Fibroblast of pulmonary artery (primary cell): ENCODE measurements at regions not wholly inside any gene's neighbourhood (a gene's known extent, or its start where the extent isn't known, plus 50 kb on each side); places are given as distances from the start of the nearest gene placed in this dataset.
A peak's percentile ranks its signal among the peaks of the same experiment; 100 is the strongest.

Source experiments
- DNase-seq: peaks from one replicate; pipeline ENCODE4 v3.0.0-alpha.2; 2010; ENCODE audit warnings: low read depth
- H3K4me3 ChIP-seq: replicated peaks from 2 replicates; pipeline ENCODE4 v1.5.1; 2011; ENCODE audit warnings: low read depth, mild to moderate bottlenecking, control low read depth, low read length, moderate library complexity
- CTCF ChIP-seq: IDR thresholded peaks from 2 replicates; pipeline ENCODE4 v1.5.1; 2011; ENCODE audit warnings: mild to moderate bottlenecking, control low read depth, low read length, inconsistent platforms; ENCODE audit errors: missing control alignments

- DNase-seq, result no peak
- no peak overlapping the region for H3K4me3 ChIP-seq
- TF ChIP-seq CTCF, result no peak
Observed at GRCh38 chr15:69592954-69593353, 140.3 kb downstream of the RPLP1 start.

GRCh38 chr15:69593488-69593887, 140.9 kb downstream of the RPLP1 start:
- no peak overlapping the region for H3K4me3 ChIP-seq
- DNase-seq, result no peak
- no peak for TF ChIP-seq CTCF

- H3K4me3 ChIP-seq, result no peak overlapping the region
- DNase-seq, result peak; percentile 50
- no peak for TF ChIP-seq CTCF
Observed at GRCh38 chr15:69593981-69594966, 141.7 kb downstream of the RPLP1 start.

- no peak overlapping the region for H3K4me3 ChIP-seq
- no peak for TF ChIP-seq CTCF
- DNase-seq, result no peak
Observed at GRCh38 chr15:69595009-69595791, 142.6 kb downstream of the RPLP1 start.

GRCh38 chr15:69597061-69597592, 144.5 kb downstream of the RPLP1 start:
- no peak for DNase-seq
- no peak for TF ChIP-seq CTCF
- no peak overlapping the region for H3K4me3 ChIP-seq

GRCh38 chr15:69599271-69599670, 146.7 kb downstream of the RPLP1 start:
- H3K4me3 ChIP-seq, result no peak overlapping the region
- TF ChIP-seq CTCF, result no peak
- no peak for DNase-seq
